RWPE1 (cell line): ENCODE measurements at regions not wholly inside any gene's neighbourhood (a gene's known extent, or its start where the extent isn't known, plus 50 kb on each side); places are given as distances from the start of the nearest gene placed in this dataset.

ENCODE experiments used
- CTCF ChIA-PET: fragments of 350-600 bp; sonication (Branson Sonifier 250); formaldehyde crosslinking; extraction: SDS; loops from one replicate; lab custom pipeline; 2021; lab: Yijun Ruan, JAX
- POLR2A ChIA-PET: fragments of 400-600 bp; formaldehyde crosslinking; extraction: SDS; loops from one replicate; lab custom pipeline; 2020; ENCODE audit warnings: antibody characterized with exemption; ENCODE audit not compliant: low non-redundant PET; lab: Yijun Ruan, JAX
- DNase-seq: peaks from one replicate; pipeline ENCODE4 v3.0.0; 2012; ENCODE audit warnings: low spot score
- H3K27ac ChIP-seq: fragments of 450-650 bp; 2 replicates; pipeline ENCODE4 v1.5.1; 2017
- CTCF ChIP-seq: fragments of 450-650 bp; conservative IDR thresholded peaks from 2 replicates; pipeline ENCODE4 v1.5.1; 2017; ENCODE audit warnings: low read depth, mild to moderate bottlenecking

DNA sequence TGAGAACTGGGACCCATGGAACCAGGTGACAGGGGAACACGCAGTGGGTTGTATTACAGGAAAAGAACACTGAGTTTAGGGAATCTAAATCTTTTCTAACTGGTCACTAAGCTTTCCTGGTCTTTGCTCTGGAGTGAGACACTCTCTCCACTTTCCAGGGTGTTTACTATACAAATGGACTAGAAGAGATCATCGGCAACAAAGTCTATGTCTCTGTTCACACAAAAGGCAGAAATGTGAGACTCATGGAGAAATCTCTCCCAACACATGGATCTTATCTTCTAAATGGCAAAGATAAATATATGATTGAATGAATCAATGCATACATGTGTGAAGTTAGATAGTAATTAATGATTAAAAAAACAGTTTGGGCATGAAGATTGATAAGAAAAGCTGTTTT lies 101.6 kb upstream of the DPT start:
- CTCF ChIA-PET: interaction anchor here (0.6 kb wide), 1 partner anchor 203 kb away, joined by 3 read pairs; no protein-coding TSS in a partner anchor
- no peak for TF ChIP-seq CTCF
- POLR2A ChIA-PET: no interaction called here
- no peak overlapping the region for H3K27ac ChIP-seq
- DNase-seq: no peak

- no peak overlapping the region for H3K27ac ChIP-seq
- no peak for TF ChIP-seq CTCF
- ChIA-PET CTCF (no interaction called here), POLR2A (no interaction called here)
- DNase-seq: no peak
Measured at GRCh38 chr1:168832661-168833060, 103.7 kb upstream of the DPT start.

DNA sequence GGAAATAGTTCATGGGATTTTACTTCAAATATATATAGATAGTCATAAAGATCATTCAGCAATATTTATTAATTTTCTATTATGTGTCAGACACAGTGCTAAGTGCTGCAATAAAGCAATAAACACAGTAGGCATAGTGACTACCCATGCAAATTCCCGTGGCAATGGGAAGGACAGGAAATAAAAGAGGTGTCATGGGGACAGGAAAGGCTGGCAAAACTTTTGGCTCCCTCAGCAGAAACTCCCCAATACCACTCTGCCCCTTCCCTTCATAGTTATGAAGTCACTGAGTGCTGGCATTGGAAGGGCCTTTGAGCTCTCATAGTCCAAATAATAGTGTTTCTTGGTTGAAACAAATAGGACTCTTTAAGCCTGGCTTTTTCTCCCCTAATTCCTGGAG lies 104.4 kb upstream of the DPT start:
- no peak for TF ChIP-seq CTCF
- POLR2A ChIA-PET: no interaction called here
- CTCF ChIA-PET: no interaction called here
- no peak for DNase-seq
- no peak overlapping the region for H3K27ac ChIP-seq

DNA sequence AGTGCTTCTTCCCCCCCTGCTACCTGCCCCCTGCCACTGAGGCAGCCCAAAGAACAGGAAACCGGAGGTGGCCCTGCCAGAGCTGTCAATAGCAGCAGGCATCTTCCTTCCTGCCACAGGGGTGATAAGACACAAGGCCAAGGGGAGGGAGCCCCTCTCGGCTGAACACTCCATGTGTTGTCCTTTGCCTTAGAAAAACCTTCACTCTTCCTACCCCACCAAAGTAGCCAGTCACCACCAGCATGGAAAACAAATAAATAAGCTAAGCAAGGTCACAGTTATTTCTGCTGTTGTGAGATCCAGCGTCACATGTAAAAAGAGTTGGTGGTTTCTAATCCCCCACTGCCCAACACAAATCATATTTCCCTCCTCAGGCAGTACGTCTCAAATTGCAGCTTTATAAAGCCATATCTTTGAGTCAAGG lies 104.8 kb upstream of the DPT start:
- H3K27ac ChIP-seq: no peak overlapping the region
- POLR2A ChIA-PET: no interaction called here
- DNase-seq: no peak
- CTCF ChIA-PET: interaction anchor here (0.6 kb wide), 1 partner anchor 104 kb away, joined by 3 read pairs; no protein-coding TSS in a partner anchor
- TF ChIP-seq CTCF: no peak

GRCh38 chr1:168834225-168834872 lies 105.3 kb upstream of the DPT start:
- ChIA-PET POLR2A (no interaction called here), CTCF (interaction anchor here (0.6 to 0.7 kb wide), 2 partner anchors 104 to 277 kb away, joined by 3 read pairs; no protein-coding TSS in a partner anchor)
- DNase-seq: no peak
- no peak overlapping the region for H3K27ac ChIP-seq
- TF ChIP-seq CTCF: no peak

- no peak for TF ChIP-seq CTCF
- DNase-seq: no peak
- no peak overlapping the region for H3K27ac ChIP-seq
- CTCF ChIA-PET: no interaction called here
- POLR2A ChIA-PET: no interaction called here
Measured at GRCh38 chr1:168835176-168835575, 106.2 kb upstream of the DPT start.
